Fibroblast of lung (primary cell): ENCODE measurements at regions not wholly inside any gene's neighbourhood (a gene's known extent, or its start where the extent isn't known, plus 50 kb on each side); places are given as distances from the start of the nearest gene placed in this dataset.

Experiments
- DNase-seq, 2 donors: peaks; one replicate each; pipeline versions ENCODE4 v3.0.0 to v3.0.0-alpha.2; 2010; ENCODE audit warnings: low read depth in 2 of 2
- H2AFZ ChIP-seq: 2 replicates; pipeline ENCODE4 v1.5.1; 2012; ENCODE audit warnings: low read length, control low read depth, inconsistent platforms
- H3K27ac ChIP-seq: 2 replicates; pipeline ENCODE4 v1.5.1; 2011; ENCODE audit warnings: low read length, control low read depth; ENCODE audit not compliant: insufficient read depth
- H3K27me3 ChIP-seq: 2 replicates; pipeline ENCODE4 v1.5.1; 2011; ENCODE audit warnings: mild to moderate bottlenecking, low read length; ENCODE audit not compliant: control insufficient read depth, insufficient read depth
- H3K36me3 ChIP-seq: 2 replicates; pipeline ENCODE4 v1.5.1; 2011; ENCODE audit warnings: low read length; ENCODE audit not compliant: control insufficient read depth, insufficient read depth
- H3K4me1 ChIP-seq: 2 replicates; pipeline ENCODE4 v1.5.1; 2011; ENCODE audit warnings: low read length; ENCODE audit not compliant: control insufficient read depth, insufficient read depth; ENCODE audit errors: extremely low read depth
- H3K4me2 ChIP-seq: 2 replicates; pipeline ENCODE4 v1.5.1; 2011; ENCODE audit warnings: low read length, control low read depth; ENCODE audit not compliant: insufficient read depth; ENCODE audit errors: extremely low read depth
- H3K4me3 ChIP-seq, 4 experiments: fragments of 200-600 bp in 1 of 4; sonication (generic) in 1 of 4; replicated peaks in 1 of 4; 2 replicates each; pipeline ENCODE4 v1.5.1; 2011 to 2016; ENCODE audit warnings: low read length in 4 of 4, low read depth in 3 of 4, mild to moderate bottlenecking in 3 of 4, control low read depth in 2 of 4, inconsistent platforms in 1 of 4, mixed read lengths in 1 of 4; ENCODE audit not compliant: insufficient read depth in 1 of 4; ENCODE audit errors: control extremely low read depth in 1 of 4
- H3K79me2 ChIP-seq: 2 replicates; pipeline ENCODE4 v1.5.1; 2012; ENCODE audit warnings: mild to moderate bottlenecking, low read length, inconsistent platforms; ENCODE audit not compliant: control insufficient read depth, insufficient read depth
- H3K9ac ChIP-seq: 2 replicates; pipeline ENCODE4 v1.5.1; 2011; ENCODE audit warnings: mild to moderate bottlenecking, low read length, control low read depth; ENCODE audit not compliant: insufficient read depth
- H3K9me3 ChIP-seq: 2 replicates; pipeline ENCODE4 v1.5.1; 2012; ENCODE audit warnings: low read depth, low read length; ENCODE audit not compliant: control insufficient read depth, insufficient read depth
- H4K20me1 ChIP-seq: 2 replicates; pipeline ENCODE4 v1.5.1; 2011; ENCODE audit warnings: low read length; ENCODE audit not compliant: control insufficient read depth, insufficient read depth; ENCODE audit errors: extremely low read depth
- CTCF ChIP-seq, 2 donors: IDR thresholded peaks in 1 of 2; conservative IDR thresholded peaks in 1 of 2; 1 replicate in 1 of 2; 2 replicates in 1 of 2; pipeline ENCODE4 v1.5.1; 2011 to 2012; ENCODE audit warnings: low read length in 2 of 2, control low read depth in 1 of 2, inconsistent platforms in 1 of 2, low read depth in 1 of 2, mild to moderate bottlenecking in 1 of 2
- EZH2 ChIP-seq: IDR thresholded peaks from 2 replicates; pipeline ENCODE4 v1.5.1; 2012; ENCODE audit warnings: low read length, control low read depth, mild to moderate bottlenecking; ENCODE audit errors: missing control alignments

GRCh38 chr10:4654496-4654895 lies 171.5 kb upstream of the AKR1E2 start:
- H3K4me1 ChIP-seq, result peaks cover 7% of the 10 kb centered on the region
- no peak overlapping the region for H3K9ac ChIP-seq
- no peaks in the 10 kb centered on the region for H4K20me1 ChIP-seq
- H3K9me3 ChIP-seq, result no peaks in the 10 kb centered on the region
- DNase-seq, result no peak
- H2AFZ ChIP-seq, result no peak overlapping the region
- no peaks in the 10 kb centered on the region for H3K27me3 ChIP-seq
- H3K4me2 ChIP-seq, result no peak overlapping the region
- H3K79me2 ChIP-seq, result no peaks in the 10 kb centered on the region
- no peak overlapping the region for H3K4me3 ChIP-seq
- TF ChIP-seq EZH2 (no peak), CTCF (conservative IDR thresholded peaks at IDR 0.05 in 1 of 2, IDR thresholded peaks at IDR 0.05 in 1 of 2; ENCODE audit: low read depth in 1 of 2, low read length in 2 of 2) (no peak)
- no peaks in the 10 kb centered on the region for H3K36me3 ChIP-seq
- no peak overlapping the region for H3K27ac ChIP-seq

GRCh38 chr10:4653160-4653559 lies 172.8 kb upstream of the AKR1E2 start:
- H3K36me3 ChIP-seq, result no peaks in the 10 kb centered on the region
- H3K27me3 ChIP-seq, result no peaks in the 10 kb centered on the region
- H2AFZ ChIP-seq, result no peak overlapping the region
- H3K4me1 ChIP-seq, result peaks cover 7% of the 10 kb centered on the region
- no peak overlapping the region for H3K27ac ChIP-seq
- H4K20me1 ChIP-seq, result no peaks in the 10 kb centered on the region
- H3K9ac ChIP-seq, result no peak overlapping the region
- TF ChIP-seq CTCF (conservative IDR thresholded peaks at IDR 0.05 in 1 of 2, IDR thresholded peaks at IDR 0.05 in 1 of 2; ENCODE audit: low read depth in 1 of 2, low read length in 2 of 2) (no peak), EZH2 (no peak)
- H3K4me2 ChIP-seq, result no peak overlapping the region
- no peak overlapping the region for H3K4me3 ChIP-seq
- H3K9me3 ChIP-seq, result no peaks in the 10 kb centered on the region
- H3K79me2 ChIP-seq, result no peaks in the 10 kb centered on the region
- no peak for DNase-seq

DNA sequence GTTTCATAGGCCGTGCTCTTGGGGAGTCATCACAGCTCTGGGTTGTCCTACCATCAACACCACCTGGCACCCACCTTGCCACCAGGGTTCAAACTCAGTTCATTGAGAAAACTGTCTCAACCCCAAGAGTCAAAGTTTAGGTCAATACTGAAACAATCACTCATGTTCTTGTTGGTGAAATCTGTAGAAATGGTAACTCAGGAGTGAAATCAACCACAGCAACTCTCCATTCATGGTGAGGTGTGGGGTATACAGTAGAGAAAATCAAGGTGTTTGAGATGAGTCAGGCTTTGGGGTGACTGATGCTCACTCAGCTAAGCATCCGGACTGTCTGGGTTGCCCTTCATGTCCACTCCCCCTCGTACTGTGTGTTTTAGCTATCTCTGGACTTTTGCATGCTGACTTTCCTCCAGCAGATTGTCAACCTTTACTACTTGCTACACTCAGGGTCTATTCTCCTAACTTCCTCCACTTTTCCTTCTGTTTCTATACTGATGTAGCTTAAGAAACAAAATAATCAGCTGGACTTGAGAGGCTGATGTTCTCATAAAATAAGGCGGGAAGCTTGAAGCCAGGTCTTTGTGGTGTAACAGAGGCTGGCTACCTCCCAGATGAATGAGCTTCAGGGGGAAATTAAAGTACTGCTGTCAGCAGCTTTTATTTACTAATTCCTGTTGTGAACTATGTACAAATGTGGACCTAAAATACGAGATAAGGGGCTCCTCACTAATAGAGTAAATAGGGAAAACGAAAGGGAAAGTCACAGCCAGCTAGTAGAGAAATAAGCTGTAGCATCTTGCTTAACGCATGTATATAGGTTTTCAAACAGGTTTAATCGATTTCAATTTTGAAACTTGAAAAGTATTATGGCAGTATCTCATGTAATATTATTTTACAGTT lies 173.6 kb upstream of the AKR1E2 start:
- H3K36me3 ChIP-seq, result no peaks in the 10 kb centered on the region
- no peaks in the 10 kb centered on the region for H4K20me1 ChIP-seq
- no peak overlapping the region for H3K27ac ChIP-seq
- H3K4me1 ChIP-seq, result peaks cover 7% of the 10 kb centered on the region
- no peak overlapping the region for H3K9ac ChIP-seq
- no peaks in the 10 kb centered on the region for H3K9me3 ChIP-seq
- no peak overlapping the region for H3K4me3 ChIP-seq
- no peak for DNase-seq
- H3K79me2 ChIP-seq, result no peaks in the 10 kb centered on the region
- H3K27me3 ChIP-seq, result no peaks in the 10 kb centered on the region
- H3K4me2 ChIP-seq, result no peak overlapping the region
- H2AFZ ChIP-seq, result no peak overlapping the region
- no peak for TF ChIP-seq EZH2
- TF ChIP-seq CTCF (conservative IDR thresholded peaks at IDR 0.05 in 1 of 2, IDR thresholded peaks at IDR 0.05 in 1 of 2; ENCODE audit: low read depth in 1 of 2, low read length in 2 of 2), result no peak
